HG02938 (cell line): ENCODE measurements at regions not wholly inside any gene's neighbourhood (a gene's known extent, or its start where the extent isn't known, plus 50 kb on each side); places are given as distances from the start of the nearest gene placed in this dataset.
"Not testable (repeated sequence)": the region's sequence is repeated elsewhere in the genome, so short reads cannot be mapped to it uniquely, and the experiment has no call there.

Experiments used
- ATAC-seq: cut with Tn5 transposase; IDR thresholded peaks from one replicate; pipeline ENCODE4 v1.9.1; 2021; ENCODE audit warnings: mild to moderate bottlenecking, moderate library complexity; ENCODE audit not compliant: unreplicated experiment

DNA sequence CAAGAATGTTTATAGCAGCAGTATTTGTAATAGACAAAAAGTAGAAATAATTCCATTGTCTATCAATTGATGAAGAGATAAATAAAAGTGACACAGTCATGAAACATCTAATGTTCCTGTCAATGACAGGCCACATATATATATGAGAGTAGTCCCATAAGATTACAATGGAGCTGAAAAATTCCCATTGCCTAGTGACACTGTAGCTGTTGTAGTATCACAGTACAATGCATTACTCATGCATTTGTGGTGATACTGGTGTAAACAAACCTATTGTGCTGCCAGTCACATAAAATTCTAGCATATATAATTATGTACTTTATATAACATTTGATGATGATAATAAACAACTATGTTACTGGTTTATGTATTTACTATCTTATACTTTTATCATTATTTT, 141.9 kb upstream of the LYPLAL1 start:
- ATAC-seq: no peak

DNA sequence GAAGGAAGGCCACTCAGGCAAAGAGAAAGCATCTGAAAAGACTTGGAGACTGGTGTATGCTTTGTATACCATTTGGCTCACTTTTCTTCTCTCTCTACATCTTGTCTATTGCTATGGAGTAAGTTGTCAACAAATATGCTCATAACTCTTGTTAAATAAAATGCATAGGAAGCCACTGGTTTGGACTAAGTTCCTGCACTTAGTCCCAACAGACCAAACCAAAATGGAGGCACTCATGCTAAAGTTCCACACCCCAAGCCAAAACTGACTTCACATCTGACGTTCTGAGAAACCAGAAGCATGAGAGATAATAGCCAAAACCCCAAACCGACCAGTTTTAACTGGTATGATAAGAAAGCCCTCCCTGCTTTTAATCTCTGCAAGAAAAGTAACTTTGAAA, 135.3 kb upstream of the LYPLAL1 start:
- ATAC-seq: no peak

- ATAC-seq: no peak
Observed at GRCh38 chr1:219039017-219039681, 134.5 kb upstream of the LYPLAL1 start.

GRCh38 chr1:219039682-219040154, 134.0 kb upstream of the LYPLAL1 start:
- ATAC-seq: no peak

DNA sequence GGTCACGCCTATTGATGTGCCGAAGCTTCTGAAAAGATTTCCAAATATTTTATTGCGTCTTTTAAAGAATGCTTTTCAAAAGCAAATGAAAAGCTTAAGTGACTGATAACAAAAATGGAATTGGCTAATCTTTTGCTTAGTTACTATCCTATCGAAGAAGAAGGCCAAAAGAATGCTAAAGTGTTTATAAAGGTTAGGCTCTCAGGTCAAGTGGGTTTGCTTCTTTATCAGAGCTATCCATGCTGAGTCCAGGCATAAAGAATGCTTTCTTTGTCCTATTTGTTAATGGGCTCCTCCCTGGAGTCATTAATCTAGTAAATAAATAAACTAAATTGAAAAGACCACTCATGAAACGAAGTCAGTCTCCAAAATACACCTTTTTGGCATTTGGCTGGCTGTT, 133.4 kb upstream of the LYPLAL1 start:
- no peak for ATAC-seq

GRCh38 chr1:219041141-219041540, 132.5 kb upstream of the LYPLAL1 start:
- no peak for ATAC-seq

GRCh38 chr1:219041818-219042217, 131.9 kb upstream of the LYPLAL1 start:
- no peak for ATAC-seq

DNA sequence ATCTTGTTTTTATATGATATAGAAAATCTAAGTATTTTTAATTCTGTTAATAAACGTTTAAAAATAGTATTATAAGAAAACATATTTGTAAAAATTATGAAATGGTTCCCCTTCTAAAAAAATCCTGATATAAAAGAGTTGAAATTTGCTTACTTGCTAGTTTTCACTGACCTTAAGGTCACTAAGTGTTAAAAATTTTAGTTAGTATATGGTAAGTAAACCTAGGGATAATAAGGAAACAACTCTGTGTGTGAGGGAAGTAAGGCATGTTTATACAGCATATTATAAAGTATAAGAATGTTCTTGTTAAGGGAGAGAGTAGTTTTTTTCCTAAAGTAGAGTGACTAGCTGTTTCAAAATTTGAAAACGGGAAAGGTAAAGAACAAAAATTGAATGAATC, 130.9 kb upstream of the LYPLAL1 start:
- no peak for ATAC-seq

GRCh38 chr1:219045246-219045645, 128.4 kb upstream of the LYPLAL1 start:
- ATAC-seq: no peak

GRCh38 chr1:219049501-219049900, 124.2 kb upstream of the LYPLAL1 start:
- no peak for ATAC-seq

DNA sequence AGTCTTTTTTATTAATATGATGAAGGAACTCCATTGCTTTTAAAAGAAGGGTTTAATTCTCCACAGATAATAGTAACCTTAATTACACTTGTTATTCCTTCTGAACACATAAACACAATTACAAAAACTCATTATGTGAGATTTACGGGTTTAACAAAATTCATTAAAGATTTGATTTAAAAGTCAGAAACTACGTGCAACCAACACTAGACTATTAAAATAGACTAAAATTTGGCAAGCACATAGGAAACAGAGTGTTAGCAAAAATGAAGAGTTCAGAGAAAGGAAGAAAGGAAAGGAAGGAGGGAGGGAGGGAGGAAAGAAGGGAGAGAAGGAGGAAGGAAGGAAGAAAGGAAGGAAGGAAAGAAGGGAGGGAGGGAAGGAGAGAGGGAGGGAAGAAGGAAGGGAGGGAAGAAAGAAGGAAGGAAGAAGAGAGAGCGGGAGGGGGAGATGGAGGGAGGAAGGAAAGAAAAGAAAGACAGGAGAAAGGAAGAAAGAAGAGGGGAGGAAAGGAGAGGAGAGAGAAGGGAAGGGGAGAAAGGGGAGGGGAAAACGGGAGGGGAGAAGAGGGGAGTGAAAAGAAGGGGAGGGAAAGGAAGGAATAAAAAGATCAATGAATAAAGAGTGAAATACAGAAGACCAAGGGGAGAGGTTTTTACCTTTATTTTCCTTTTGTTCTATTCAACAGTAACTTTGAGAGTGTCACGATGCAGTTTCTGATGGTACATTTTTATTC, 123.4 kb upstream of the LYPLAL1 start:
- ATAC-seq: no peak

GRCh38 chr1:219050822-219051125, 122.9 kb upstream of the LYPLAL1 start:
- no peak for ATAC-seq

- ATAC-seq: no peak
Observed at GRCh38 chr1:219051547-219051946, 122.1 kb upstream of the LYPLAL1 start.

- peak; percentile 51 for ATAC-seq
Observed at GRCh38 chr1:219058891-219059820, 114.5 kb upstream of the LYPLAL1 start.

- no peak for ATAC-seq
Observed at GRCh38 chr1:219060798-219061197, 112.9 kb upstream of the LYPLAL1 start.

GRCh38 chr1:219062161-219062560, 111.5 kb upstream of the LYPLAL1 start:
- no peak for ATAC-seq

- ATAC-seq: no peak
Observed at GRCh38 chr1:219066098-219066497, 107.6 kb upstream of the LYPLAL1 start.

DNA sequence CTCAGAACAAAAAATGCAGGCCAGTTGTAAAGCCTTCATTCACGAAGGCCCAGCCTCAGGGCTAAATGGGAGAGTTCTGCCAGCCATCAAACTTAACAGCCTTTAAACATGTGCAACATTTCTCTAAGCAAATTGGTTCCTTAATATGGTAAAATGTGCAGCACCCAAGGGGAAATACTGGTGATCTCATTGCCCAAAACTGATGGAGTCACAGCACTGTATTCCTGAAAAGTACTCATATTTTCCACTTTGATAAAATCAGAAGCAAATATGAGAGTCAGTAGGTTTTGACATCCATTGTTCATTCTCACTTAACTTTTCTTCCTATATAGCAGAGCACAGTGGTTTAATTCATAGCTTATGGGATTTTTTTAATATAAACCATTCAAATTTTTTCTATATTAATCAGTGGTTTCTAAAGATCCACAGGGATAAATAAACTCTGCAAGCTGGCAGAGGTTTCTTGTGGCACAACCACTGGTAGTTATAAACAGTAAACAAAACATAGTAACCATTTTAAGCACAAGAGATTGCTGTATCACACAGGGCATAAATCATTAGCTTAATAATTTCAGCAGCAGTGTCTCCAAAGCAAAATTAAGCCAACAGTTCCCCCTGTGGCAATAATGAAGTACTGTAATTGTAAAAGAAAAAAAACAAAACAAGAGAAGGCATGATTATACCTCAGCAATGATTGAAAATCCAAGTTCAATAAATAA, 106.9 kb upstream of the LYPLAL1 start:
- ATAC-seq: no peak

GRCh38 chr1:219067350-219067712, 106.3 kb upstream of the LYPLAL1 start:
- no peak for ATAC-seq

DNA sequence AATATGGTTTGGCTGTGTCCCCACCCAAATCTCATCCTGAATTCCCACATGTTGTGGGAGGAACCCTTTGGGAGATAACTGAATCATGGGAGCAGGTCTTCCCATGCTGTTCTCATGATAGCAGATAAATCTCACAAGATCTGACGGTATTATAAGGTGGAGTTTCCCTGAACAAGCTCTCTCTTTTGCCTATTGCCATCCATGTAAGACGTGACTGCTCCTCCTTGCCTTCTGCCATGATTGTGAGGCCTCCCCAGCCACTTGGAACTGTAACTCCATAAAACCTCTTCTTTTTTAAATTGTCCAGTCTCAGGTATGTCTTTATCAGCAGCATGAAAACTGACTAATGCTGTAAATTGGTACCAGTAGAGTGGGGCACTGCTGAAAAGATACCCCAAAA, 103.3 kb upstream of the LYPLAL1 start:
- not testable (repeated sequence) for ATAC-seq

DNA sequence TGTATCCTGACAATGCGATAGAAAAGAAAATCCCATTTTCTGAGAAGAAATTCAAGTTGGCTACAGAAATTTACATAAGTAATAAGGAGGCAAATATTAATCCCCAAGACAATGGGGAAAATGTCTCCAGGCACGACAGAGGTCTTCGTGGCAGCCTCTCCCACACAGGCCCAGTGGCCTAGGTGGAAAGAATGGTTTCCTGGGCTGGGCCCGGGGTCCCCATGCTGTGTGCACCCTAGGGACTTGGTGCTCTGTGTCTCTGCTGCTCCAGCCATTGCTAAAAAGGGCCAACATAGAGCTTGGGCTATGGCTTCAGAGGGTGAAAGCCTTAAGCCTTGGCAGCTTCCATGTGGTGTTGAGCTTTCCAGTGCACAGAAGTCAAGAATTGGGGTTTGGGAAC, 102.5 kb upstream of the LYPLAL1 start:
- ATAC-seq: no peak
